Bone marrow (tissue), 2 donors: ENCODE measurements at regions not wholly inside any gene's neighbourhood (a gene's known extent, or its start where the extent isn't known, plus 50 kb on each side); places are given as distances from the start of the nearest gene placed in this dataset.

Experiments used
- DNase-seq, 2 donors: peaks; one replicate each; lab custom pipeline; 2025; lab: John Stamatoyannopoulos, UW

DNA sequence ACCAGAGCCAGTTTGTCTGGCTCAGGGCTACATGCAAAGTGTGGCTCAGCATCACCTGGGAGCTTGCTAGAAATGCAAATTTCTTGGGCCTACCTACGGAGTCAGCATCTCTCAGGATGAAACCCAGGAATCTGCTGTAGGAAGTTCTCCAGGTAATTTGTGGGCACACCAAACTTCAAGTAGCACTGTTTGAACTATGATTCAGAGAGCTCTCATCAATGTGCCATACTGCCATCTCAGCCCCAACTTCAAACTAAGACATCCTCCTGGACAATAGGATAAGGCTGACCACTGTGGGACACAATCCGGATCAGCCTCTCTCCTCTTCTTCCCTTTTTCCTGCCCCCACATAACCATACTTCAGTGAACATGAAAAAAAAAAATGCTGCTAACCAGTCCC, 374.5 kb downstream of the METTL15 start:
- no peak for DNase-seq

DNA sequence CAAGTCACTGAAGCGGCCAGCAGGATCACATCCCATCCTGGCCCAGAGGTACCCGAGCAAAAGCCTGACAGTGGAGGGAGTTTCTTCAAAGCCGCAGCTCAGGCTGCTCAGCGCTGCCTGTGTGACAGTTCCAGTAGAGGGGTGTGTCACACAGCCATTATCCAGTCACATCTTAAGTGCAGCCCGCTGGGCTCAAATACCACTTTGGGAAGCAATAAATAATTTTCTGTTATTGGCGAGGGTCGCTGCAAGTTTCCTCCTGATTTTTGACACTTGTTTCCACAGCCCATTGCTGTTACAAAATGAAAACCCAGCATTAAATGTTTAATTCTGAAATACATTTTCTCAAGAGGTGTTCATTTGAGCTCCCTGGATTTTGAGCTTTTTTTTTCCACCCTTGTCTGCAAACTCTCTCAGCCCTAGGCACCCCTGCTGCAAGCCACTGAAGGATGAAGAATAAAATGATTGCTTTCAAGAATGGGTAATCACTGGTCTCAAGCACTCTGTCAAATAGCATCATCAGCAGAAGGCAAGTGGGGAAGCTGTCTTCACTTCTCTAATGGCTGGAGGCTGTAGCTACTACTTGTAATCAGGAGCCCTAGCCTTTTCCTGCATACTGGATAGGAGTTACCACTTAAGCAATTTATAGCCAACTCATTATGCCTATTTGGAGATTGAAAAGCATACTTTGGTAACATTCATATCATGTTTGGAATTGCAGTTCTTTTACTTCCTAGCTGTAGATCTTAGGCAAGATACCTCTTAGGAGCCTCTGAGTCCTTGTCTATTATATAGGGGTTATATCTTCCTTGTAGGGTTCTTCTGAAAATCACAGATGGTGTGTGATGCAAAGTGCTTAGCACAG, 373.7 kb downstream of the METTL15 start:
- DNase-seq: no peak

DNA sequence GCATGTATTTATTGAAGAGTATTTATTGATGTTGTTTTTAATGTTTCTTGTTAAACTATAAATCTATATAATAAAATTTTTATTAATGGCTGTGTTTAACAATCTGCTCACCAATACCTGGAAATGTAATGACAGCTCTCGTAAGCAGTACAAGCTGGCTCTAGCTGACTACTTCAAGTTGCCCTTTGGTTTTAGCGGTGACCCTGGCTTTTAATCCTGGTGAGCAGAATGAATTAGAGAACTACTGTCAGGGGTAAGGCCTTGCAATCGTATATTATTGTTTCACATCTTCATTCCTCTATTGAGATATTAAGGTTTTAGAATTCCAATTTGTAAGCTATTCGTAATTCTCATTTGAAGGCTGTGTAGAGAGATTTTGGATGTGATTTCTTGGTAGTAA, 372.2 kb downstream of the METTL15 start:
- DNase-seq: no peak

DNA sequence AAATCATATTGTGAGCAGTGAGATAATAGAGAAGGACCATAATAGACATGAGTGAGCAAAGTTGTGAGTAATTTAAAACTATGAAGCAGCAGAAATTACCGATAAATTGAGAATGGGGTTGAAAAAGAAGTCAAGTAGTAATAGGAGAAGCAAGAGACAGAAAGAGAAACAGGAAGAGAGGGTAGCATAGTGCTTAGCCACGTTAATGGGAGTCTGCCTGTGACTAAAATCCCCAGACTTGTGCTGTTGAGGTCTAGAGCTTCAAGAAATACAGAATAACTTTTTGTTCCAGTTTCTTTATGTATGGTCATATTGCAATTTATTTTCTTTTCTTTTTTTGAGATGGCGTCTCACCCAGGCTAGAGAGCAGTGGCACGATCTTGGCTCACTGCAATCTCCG, 368.7 kb downstream of the METTL15 start:
- no peak for DNase-seq

DNA sequence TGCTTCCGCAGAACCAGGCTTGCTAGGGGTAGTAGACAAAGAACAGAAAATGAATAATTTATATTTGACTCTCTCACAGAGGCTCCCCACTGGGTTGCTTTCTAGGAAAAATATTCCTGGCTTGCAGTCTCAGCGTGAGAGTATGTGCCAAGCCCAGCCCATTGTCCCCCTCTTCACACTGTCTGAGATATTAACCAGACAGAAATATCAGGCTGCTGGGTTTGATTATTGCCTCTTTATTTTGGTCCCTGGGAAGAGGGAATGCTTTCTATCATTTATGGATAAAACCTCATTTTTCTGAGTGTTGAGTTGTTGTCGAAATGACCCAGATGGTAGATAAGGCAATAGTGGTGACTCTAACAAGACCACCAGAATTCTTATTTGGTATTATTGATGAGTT, 367.9 kb downstream of the METTL15 start:
- no peak for DNase-seq

DNA sequence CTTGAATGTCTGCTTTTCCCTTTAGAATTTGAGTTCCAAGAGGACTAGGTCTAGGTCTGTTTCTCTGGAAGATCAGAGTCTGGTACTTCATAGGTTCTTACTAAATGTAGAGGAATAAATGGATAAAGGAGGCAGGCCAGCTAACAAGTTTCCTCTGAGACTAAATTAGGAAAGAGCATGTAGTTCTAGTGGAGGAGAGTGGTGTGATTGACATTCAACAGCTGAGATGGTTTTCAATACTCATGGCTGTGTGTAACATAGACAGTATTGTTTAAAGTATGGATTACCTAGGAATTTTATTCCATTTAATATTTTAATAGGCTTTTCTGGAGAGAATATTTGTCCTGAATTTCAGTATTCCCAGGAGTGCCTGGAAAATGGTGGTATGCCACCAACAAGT, 364.7 kb downstream of the METTL15 start:
- no peak for DNase-seq

DNA sequence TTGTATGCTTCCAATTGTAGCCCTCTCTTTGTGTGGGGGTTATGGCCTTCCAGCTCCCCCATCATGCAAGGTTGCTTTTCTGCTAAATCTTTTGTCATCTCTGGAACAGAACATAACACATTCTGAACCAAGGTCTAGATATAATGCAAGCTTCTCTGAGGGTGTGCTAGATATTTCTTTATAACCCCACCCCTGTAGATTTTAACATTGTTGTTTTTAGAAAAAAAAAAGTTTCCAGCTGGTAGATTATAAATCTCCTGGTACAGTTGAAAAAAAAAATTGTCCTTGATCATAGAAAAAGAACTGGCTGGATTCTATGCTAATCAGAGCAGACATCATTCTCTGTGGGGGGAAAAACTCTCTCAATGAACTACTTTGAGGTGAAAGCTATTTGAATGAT, 363.3 kb downstream of the METTL15 start:
- DNase-seq: no peak

DNA sequence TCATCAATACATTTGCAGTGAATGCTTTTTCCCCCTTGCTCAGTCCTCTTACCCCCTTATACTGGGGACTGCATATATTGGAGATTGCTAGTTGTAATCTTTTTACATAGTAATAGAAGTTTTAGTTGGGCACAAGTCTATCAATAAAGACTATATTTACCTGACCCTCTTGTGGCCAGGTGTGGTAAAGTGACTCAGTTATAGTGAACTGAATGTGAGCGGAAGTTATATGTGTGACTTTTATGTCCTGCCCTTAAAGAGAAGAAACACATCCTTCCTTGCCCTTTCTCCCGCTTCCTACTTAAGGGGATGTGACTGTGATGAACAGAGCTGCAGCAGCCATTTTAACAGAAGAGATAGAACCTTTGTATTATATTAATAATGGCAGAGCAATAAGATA, 362.0 kb downstream of the METTL15 start:
- no peak for DNase-seq

DNA sequence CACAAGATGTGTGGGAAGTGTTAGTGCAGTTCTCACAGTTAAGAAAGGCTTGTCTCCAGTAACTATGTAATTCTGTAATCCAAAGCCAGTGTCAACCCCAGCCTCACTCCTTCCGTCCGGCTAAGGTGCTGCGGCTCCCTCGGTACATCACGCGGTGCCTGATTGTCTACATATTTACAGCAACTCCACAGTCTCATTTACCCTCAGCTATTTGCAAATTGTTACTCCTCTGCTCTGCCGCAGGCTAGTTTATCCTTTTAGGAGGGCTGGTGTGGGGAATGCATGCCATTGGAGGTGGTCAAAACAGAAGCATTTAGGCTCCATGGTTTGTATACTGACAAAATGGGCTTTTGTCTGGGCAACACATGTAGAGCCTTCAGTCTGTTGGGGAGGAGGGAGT, 358.3 kb downstream of the METTL15 start:
- no peak for DNase-seq

DNA sequence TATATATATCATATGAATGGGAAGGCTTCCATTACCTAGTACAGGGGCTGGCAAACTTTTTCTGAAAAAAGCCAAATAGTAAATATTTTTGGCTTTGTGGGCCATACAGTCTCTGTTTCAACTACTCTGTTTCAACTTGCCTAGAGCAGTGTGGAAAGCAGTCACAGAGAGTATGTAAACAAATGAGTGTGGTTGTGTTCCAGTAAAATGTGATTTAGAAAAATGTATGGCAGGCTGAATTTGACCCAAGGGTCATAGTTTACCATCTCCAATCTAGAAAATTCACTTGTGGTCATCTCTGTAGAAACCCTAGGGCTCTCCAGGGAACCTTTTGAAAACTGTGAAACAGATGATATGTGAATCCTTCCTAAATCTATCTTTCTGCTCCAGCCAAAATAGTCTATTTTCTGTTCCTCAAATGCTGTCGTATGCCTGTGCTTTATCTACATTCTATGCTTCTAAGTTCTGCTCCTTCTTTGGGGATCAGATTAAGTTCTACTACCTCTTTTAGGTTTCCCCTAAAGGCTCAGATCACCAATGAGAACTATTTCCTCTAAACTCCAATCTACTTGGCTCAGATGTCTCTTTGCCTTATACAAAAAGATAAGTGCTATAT, 356.2 kb downstream of the METTL15 start:
- no peak for DNase-seq

DNA sequence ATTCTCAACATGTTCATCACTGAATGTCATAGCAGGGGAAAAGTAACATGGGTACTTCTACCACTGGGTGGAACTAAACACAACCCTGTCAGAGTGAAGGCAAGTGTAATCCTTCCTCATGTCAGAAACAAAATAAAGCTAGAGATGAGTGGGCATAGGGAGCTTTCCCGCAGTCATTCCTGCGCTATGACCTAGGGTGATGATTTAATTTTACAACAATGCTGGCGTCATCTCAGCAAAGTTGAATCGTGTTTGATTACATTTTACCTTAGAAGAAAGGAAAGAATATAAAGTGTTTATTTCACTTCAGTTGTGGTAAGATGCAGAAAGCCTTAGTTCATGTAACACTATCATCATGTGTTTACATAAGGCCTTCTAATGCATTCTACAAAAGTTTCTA, 355.6 kb downstream of the METTL15 start:
- DNase-seq: no peak

DNA sequence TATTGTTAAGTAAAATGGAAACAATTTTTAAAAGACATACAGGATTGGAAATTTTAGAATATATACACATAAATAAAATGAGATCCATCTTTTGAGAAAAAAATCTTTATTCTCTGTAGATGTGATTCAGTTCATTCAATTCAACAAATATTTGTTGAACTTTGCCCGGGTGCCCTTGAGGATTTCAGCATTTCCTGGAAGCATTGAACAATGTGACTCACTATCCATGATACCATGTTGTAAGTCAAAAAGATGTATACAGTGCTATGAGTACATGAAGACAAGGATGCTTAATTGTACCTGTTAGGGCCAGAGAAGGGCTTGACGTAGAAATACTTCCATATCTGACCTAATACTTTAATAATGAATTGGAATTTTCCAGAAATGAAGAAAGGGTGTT, 353.7 kb downstream of the METTL15 start:
- no peak for DNase-seq

DNA sequence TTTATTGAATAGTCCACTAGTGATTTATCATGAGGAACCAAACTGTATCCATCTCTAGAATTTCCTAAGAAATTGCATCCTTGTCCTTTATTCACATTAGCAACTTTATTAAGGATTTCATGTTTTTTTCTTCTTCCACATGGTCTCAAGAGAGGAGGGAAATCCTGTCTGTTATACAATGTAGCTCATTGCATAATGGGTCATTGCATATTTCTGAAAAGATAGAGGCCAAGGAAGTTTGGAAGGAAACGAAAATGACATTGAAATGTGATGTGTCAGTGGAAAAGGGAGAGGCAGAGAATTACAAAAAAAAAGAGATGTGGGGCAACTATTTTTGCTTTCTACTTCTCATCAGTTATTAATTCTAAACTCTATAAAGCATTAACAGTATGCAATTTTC, 353.1 kb downstream of the METTL15 start:
- DNase-seq: no peak

DNA sequence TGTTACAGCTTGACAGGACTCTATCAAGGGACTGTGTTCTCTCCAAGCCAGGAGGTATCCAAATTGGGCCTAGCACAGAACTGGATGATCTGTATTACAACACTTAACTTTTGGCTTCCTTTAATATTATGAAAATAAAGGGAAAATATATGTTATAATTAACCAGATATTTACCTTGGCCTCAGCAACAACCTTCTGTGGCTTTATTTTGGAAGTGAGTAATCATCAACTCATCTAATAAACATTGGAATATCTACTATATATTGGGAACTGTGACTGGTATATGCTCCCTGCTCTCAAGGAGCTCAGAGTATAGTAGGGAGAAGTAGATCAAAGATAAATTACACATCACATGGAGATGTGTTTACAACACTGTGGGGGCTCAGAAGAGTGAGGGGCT, 352.2 kb downstream of the METTL15 start:
- no peak for DNase-seq

DNA sequence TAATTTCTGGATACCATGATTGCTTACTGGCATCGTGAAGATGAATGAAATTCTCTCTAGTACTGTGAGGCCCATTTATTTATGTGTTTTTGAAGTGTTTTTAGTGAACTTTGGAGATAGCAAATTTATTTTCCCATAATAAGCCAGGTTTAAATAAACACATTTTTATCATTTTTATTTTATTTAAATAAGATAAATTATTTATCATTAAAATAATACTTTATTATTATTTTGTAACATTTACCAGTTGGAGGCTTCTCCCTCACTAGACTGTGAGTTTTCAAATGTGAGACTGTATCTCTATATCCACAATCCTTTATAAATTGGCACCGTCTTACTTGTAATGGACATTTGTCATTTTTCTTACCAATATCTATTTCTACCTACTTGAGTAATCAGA, 351.7 kb downstream of the METTL15 start:
- DNase-seq: no peak

DNA sequence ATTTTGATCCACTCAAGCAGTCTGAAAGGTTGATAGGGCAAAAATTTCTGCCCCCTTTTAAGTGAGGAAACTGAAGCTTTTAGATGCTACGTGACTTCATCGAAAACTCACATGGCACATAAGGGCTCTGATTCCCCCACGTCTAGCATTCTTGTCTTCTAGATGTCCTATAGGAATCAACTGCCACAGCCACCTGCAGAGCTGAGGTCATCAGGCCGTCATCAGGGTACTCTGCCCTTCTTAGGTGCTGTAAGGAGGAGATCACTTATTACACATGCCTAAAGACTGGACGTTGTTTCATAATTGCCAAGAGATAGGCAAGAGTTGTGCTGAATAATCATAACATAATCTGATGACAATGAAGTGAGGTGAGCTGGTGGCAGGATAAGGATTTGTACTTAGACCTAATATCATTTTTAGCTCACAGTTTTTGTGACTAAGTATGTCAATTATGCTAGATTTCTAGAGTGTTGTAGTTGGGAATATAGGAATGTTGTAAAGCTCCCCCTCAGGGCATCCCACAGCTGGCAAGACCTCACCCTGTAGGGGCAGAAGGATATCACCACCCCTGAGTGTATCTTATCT, 349.4 kb downstream of the METTL15 start:
- DNase-seq: no peak

DNA sequence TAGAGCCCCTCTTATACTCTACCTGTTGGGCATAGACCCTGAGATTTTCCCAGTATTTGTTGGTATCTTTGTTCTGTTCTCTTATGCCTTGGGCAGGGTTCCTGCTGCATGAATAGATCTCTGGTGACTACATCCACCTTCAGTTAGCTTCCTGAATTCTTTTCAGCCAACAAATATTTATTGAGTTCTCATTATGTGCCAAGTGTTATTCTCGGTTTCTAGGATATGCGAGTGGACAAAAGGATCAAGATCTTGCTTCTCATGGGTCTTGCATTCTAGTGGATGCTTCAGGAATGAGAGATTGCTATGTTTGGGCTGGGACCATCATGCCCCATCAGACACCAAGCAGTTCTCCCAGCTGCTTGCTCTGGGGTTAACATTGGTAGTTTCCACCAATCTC, 340.0 kb downstream of the METTL15 start:
- no peak for DNase-seq

DNA sequence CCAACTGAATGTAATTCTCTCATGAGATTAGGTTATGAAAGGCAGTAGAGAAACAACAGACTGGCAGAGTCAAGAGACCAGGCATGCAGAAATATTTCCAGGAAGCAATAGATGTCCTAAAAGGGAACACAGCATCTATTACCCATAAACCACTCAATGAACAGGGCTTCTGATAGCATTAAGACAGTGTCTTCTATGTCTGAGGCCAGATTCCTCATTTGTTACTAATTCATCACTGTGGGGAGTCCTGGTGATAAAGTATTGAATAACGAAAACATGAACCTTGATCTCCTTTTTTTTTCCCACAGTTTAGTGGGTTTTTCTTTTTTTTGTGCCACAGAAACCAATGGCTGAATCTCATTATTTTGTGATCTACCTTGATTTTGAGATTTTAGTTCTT, 339.0 kb downstream of the METTL15 start:
- DNase-seq: no peak

DNA sequence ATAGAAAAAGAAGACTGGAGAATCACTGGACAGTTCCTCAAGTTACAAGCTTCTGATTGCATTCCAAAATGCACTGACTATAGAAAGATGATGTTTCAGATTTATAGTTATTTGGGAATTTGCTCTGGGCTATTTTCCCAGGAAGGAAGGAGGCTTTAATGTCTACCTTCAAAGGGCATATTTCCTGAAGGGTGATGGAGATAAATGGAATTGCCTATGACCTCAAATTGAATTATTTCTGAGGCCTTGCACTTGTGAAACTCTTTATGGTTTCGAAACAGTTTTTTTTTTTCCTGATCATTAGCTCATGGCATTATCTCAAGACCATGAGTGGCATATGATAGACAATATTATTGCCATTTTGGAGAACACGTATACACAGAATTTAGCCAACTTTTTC, 333.9 kb downstream of the METTL15 start:
- no peak for DNase-seq

DNA sequence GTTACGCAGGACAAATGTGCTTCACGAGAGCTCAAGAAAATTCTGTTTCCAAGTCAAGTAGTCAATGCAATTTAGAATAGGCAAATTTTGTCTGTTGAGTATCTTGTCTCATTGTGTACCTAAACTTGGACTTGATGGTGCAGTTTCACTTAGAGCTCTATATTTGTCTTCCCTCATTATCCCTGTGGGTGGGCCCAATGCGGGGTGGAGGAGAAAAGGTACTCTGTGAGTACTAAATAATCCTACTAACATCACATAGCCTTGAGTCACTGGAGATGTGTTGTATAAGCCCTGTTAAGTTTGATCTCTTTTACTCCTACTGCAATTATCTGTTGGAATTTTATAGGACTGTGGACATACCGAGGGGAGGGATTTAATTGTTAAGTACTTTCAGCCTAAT, 331.2 kb downstream of the METTL15 start:
- no peak for DNase-seq

DNA sequence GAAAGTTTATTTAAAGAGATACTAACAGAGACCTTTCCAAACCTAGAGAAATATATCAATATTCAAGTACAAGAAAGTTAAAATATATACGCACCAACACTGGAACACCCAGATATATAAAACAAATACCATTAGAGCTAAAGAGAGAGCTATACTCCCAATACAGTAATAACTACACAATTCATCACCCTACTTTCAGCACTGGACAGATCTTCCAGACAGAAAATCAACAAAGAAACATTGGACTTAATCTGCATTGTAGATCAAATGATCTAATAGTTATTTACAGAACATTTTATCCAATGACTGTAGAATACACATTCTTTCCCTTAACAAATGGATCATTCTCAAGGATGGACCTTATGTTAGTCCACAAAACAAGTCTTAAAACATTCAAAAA, 311.9 kb downstream of the METTL15 start:
- no peak for DNase-seq

DNA sequence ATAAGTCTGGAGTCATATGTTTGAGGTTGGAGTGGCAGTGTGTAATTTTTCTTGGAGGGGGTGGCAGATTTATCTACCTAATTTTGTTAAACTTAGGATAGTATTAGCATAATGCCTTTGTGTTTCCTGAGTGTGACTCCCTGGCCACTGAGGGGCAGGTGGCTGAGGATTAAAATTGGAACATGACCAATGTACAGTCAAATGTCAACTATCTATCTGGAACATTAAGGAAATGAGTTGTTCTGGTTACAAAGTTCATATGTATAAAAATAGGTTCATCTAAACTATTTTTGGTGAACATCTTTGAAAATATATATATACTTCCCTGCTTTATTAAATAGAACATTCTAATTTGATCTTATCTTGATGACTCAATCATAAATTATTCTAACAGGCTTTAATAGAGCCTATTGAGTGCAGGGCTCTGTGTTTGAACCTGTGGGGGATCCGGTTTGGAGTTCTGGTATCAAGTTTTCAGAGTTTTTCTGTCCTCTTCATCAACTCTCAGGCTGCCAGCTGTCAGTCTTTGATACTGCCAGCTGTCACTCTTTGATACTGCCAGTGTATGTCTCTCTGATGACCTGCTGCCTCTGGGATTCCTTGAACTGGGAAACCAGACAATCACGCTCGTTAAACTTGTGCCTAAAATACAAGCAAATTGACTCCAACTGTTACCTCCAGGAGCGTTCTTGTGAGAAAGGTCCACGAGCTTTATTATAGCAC, 309.6 kb downstream of the METTL15 start:
- no peak for DNase-seq

DNA sequence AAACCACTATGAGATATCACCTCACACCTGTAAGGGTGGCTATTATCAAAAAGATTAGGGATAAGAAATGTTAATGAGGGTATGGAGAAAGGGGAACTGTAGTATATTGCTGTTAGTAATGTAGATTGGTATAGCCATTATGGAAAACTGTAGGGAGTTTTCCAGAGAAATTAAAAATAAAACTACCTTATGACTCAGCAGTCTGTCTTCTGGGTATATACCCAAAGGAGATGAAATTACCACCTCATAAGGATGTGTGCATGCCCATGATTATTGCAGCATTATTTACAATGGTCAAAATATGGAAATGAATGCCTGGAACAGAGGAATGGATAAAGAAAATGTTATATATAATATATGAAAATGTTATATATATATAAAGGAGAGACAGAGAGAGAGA, 303.8 kb downstream of the METTL15 start:
- DNase-seq: no peak
